CD8-positive, alpha-beta memory T cell (primary cell): ENCODE measurements at regions not wholly inside any gene's neighbourhood (a gene's known extent, or its start where the extent isn't known, plus 50 kb on each side); places are given as distances from the start of the nearest gene placed in this dataset.

Experiments
- CTCF ChIA-PET: fragments of 350-600 bp; sonication (Branson Sonifier 250); formaldehyde crosslinking; loops from one replicate; lab custom pipeline; 2021; ENCODE audit warnings: antibody characterized with exemption; lab: Charles Lee
- POLR2A ChIA-PET: fragments of 350-600 bp; sonication (Branson Sonifier 250); formaldehyde crosslinking; loops from one replicate; lab custom pipeline; 2021; ENCODE audit warnings: antibody characterized with exemption; lab: Charles Lee
- DNase-seq, 5 donors: peaks; one replicate each; pipeline versions ENCODE4 v3.0.0 to v3.0.0-alpha.2; 2020 to 2022; ENCODE audit warnings: mixed read lengths in 1 of 5
- H3K27ac ChIP-seq: one replicate; pipeline ENCODE4 v1.7.0; 2013; ENCODE audit warnings: low read depth, mild to moderate bottlenecking, low read length, moderate library complexity
- H3K27me3 ChIP-seq: 2 replicates; pipeline ENCODE4 v1.7.0; 2013; ENCODE audit warnings: low read length, mild to moderate bottlenecking; ENCODE audit not compliant: insufficient read depth, poor library complexity, severe bottlenecking
- H3K36me3 ChIP-seq: 2 replicates; pipeline ENCODE4 v1.7.0; 2013; ENCODE audit warnings: mild to moderate bottlenecking, low read length, moderate library complexity; ENCODE audit not compliant: insufficient read depth
- H3K4me1 ChIP-seq: 2 replicates; pipeline ENCODE4 v1.7.0; 2013; ENCODE audit warnings: mild to moderate bottlenecking, low read length, moderate library complexity; ENCODE audit not compliant: insufficient read depth
- H3K4me3 ChIP-seq: 2 replicates; pipeline ENCODE4 v1.7.0; 2013; ENCODE audit warnings: mild to moderate bottlenecking, low read length
- H3K9me3 ChIP-seq: 2 replicates; pipeline ENCODE4 v1.7.0; 2013; ENCODE audit warnings: mild to moderate bottlenecking, low read length
- H3K27ac Mint-ChIP-seq, 8 donors: one replicate each; pipeline ENCODE4 v1.8.0; 2020 to 2021; ENCODE audit warnings: mixed read lengths in 8 of 8, mild to moderate bottlenecking in 6 of 8, inconsistent platforms in 3 of 8, moderate library complexity in 3 of 8
- H3K27me3 Mint-ChIP-seq, 2 donors: one replicate each; pipeline ENCODE4 v1.8.0; 2020 to 2021; ENCODE audit warnings: mixed read lengths in 2 of 2, mild to moderate bottlenecking in 1 of 2, moderate library complexity in 1 of 2
- H3K36me3 Mint-ChIP-seq, 3 donors: one replicate each; pipeline ENCODE4 v1.8.0; 2020 to 2021; ENCODE audit warnings: mixed read lengths in 3 of 3, inconsistent platforms in 1 of 3, mild to moderate bottlenecking in 1 of 3
- H3K4me1 Mint-ChIP-seq, 3 donors: one replicate each; pipeline ENCODE4 v1.8.0; 2020 to 2021; ENCODE audit warnings: mixed read lengths in 3 of 3, inconsistent platforms in 1 of 3, mild to moderate bottlenecking in 1 of 3
- H3K4me3 Mint-ChIP-seq, 7 donors: one replicate each; pipeline ENCODE4 v1.8.0; 2020 to 2021; ENCODE audit warnings: mixed read lengths in 7 of 7, mild to moderate bottlenecking in 6 of 7, moderate library complexity in 4 of 7, inconsistent platforms in 2 of 7
- H3K9me3 Mint-ChIP-seq, 5 donors: one replicate each; pipeline ENCODE4 v1.8.0; 2020 to 2022; ENCODE audit warnings: mixed read lengths in 5 of 5, mild to moderate bottlenecking in 3 of 5, moderate library complexity in 2 of 5, inconsistent platforms in 1 of 5

DNA sequence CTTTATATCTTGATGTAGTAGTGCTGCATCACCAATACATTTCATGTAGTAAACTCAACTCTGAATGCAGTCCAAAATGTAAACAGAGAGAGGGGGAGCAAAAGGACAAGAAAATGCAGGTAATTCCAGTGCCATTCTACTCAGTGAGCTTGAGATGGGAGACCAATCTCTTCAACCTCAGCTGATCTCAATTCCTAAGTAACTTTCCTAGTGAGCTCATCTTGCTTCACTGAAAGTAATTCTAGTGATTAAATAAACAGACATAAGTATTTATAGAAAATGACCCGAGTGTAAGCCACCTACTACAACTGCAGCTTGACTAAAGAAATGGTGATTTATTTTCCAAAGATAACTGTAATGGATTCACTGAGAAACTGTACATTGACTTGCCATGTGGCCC lies 424.5 kb downstream of the DMRT2 start:
- CTCF ChIA-PET = no interaction called here
- peaks cover 0 to 1% (median 0%) of the 10 kb centered on the region in 5 donors for H3K9me3 Mint-ChIP-seq

GRCh38 chr9:1490341-1491232 lies 440.4 kb downstream of the DMRT2 start:
- H3K27ac ChIP-seq = no peak overlapping the region
- H3K4me3 Mint-ChIP-seq = no peak overlapping the region
- H3K9me3 Mint-ChIP-seq = peaks cover 3 to 5% (median 4%) of the 10 kb centered on the region in 5 donors
- H3K36me3 Mint-ChIP-seq = no peaks in the 10 kb centered on the region
- POLR2A ChIA-PET = no interaction called here
- peaks cover 0 to 6% of the 10 kb centered on the region in 2 donors for H3K27me3 Mint-ChIP-seq
- H3K4me1 ChIP-seq = no peaks in the 10 kb centered on the region
- H3K27ac Mint-ChIP-seq = no peak overlapping the region
- no peak overlapping the region for H3K4me3 ChIP-seq
- no peaks in the 10 kb centered on the region for H3K9me3 ChIP-seq
- CTCF ChIA-PET = no interaction called here
- no peak for DNase-seq
- H3K27me3 ChIP-seq = no peaks in the 10 kb centered on the region
- peaks cover 0 to 5% (median 0%) of the 10 kb centered on the region in 3 donors for H3K4me1 Mint-ChIP-seq
- H3K36me3 ChIP-seq = no peaks in the 10 kb centered on the region

More for the DNA sequence above, 424.5 kb downstream of the DMRT2 start:
- no peaks in the 10 kb centered on the region for H3K36me3 ChIP-seq
- H3K9me3 ChIP-seq = no peaks in the 10 kb centered on the region
- H3K36me3 Mint-ChIP-seq = no peaks in the 10 kb centered on the region
- H3K4me3 ChIP-seq = no peak overlapping the region
- DNase-seq = no peak
- H3K4me1 Mint-ChIP-seq = no peaks in the 10 kb centered on the region
- H3K4me3 Mint-ChIP-seq = no peak overlapping the region
- peaks cover 0 to 3% of the 10 kb centered on the region in 2 donors for H3K27me3 Mint-ChIP-seq
- no peak overlapping the region for H3K27ac Mint-ChIP-seq
- H3K27ac ChIP-seq = no peak overlapping the region
- H3K4me1 ChIP-seq = no peaks in the 10 kb centered on the region
- H3K27me3 ChIP-seq = no peaks in the 10 kb centered on the region
- POLR2A ChIA-PET = no interaction called here

GRCh38 chr9:1492156-1492555 lies 442.0 kb downstream of the DMRT2 start:
- CTCF ChIA-PET = no interaction called here
- H3K4me3 ChIP-seq = no peak overlapping the region
- Mint-ChIP-seq H3K27ac (no peak overlapping the region), H3K4me3 (no peak overlapping the region), H3K4me1 (peaks cover 0 to 5% (median 0%) of the 10 kb centered on the region in 3 donors), H3K27me3 (peaks cover 0 to 6% of the 10 kb centered on the region in 2 donors), H3K9me3 (peaks cover 3 to 5% (median 4%) of the 10 kb centered on the region in 5 donors), H3K36me3 (no peaks in the 10 kb centered on the region)
- no peaks in the 10 kb centered on the region for H3K4me1 ChIP-seq
- no peak overlapping the region for H3K27ac ChIP-seq
- no peaks in the 10 kb centered on the region for H3K36me3 ChIP-seq
- no peaks in the 10 kb centered on the region for H3K27me3 ChIP-seq
- no peak for DNase-seq
- no peaks in the 10 kb centered on the region for H3K9me3 ChIP-seq
- POLR2A ChIA-PET = no interaction called here

DNA sequence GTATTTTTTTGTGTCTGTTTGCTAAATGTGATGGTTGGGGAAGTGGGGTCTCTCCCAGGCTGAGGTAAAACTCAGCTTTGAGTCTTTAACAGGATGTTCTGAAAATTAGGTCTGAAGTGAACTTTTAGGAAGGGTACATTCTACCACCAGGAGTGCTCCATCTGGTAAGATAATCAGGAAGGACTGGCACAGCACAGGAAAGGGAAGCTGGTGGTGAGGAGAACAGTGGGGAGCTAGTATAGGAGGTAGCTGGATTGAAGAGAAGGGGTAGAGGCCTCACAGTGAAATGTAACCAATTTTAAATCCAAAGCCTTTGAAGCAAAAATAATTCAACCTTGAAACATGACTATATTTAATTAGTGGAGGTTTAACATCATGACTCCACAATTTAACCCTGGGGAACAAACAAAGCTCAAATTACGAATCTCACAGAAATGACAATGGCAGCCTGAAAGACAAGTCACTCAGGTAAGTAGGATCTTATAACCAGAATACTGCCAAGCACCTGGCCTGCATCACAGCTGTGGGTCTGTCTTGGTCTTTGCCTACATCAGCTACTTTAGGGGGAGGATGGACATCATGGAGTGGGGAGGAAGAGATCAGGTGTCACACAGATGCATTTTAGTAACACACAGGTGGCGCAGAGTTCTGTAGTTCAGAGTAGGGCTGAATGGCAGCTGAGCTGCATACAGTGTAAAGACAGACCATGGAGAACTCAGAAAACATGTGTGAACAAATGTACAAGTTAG lies 445.3 kb downstream of the DMRT2 start:
- Mint-ChIP-seq H3K9me3 (no peaks in the 10 kb centered on the region), H3K4me1 (peaks cover 0 to 3% (median 0%) of the 10 kb centered on the region in 3 donors), H3K27me3 (peaks cover 0 to 6% of the 10 kb centered on the region in 2 donors), H3K4me3 (no peak overlapping the region), H3K27ac (no peak overlapping the region), H3K36me3 (no peaks in the 10 kb centered on the region)
- no peak overlapping the region for H3K4me3 ChIP-seq
- H3K9me3 ChIP-seq = no peaks in the 10 kb centered on the region
- CTCF ChIA-PET = no interaction called here
- no peak for DNase-seq
- POLR2A ChIA-PET = no interaction called here
- no peaks in the 10 kb centered on the region for H3K4me1 ChIP-seq
- H3K27ac ChIP-seq = no peak overlapping the region
- no peaks in the 10 kb centered on the region for H3K27me3 ChIP-seq
- no peaks in the 10 kb centered on the region for H3K36me3 ChIP-seq

DNA sequence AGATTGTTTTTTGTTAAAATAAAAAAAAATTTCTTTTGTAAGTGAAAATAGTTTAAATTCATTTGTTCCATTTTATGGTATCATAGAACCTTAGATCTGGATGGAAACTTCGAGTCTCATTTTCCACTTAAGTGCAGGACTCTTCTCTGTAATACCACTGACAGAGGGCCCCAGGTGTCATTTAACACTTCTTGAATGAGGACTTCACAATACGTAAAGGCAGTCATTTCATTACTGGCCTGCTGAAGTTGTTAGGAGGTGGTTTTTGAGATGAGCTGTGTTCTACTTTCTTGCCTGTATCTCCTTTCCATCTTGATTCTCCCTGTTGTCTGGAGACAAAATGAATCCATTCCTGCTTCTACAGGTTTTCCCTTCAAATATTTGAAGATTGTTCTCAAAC lies 455.3 kb downstream of the DMRT2 start:
- Histone ChIP-seq H3K9me3 (no peaks in the 10 kb centered on the region), H3K27ac (no peak overlapping the region), H3K4me1 (no peaks in the 10 kb centered on the region), H3K4me3 (no peak overlapping the region), H3K36me3 (no peaks in the 10 kb centered on the region), H3K27me3 (no peaks in the 10 kb centered on the region)
- DNase-seq = no peak
- H3K4me3 Mint-ChIP-seq = no peak overlapping the region
- ChIA-PET POLR2A (no interaction called here), CTCF (no interaction called here)
- H3K27me3 Mint-ChIP-seq = peaks cover 2 to 5% of the 10 kb centered on the region in 2 donors
- H3K4me1 Mint-ChIP-seq = no peaks in the 10 kb centered on the region
- H3K9me3 Mint-ChIP-seq = peaks cover 0 to 2% (median 0%) of the 10 kb centered on the region in 5 donors
- H3K27ac Mint-ChIP-seq = no peak overlapping the region
- no peaks in the 10 kb centered on the region for H3K36me3 Mint-ChIP-seq

GRCh38 chr9:1510712-1511111 lies 460.6 kb downstream of the DMRT2 start:
- ChIA-PET POLR2A (no interaction called here), CTCF (no interaction called here)
- no peak overlapping the region for H3K4me3 ChIP-seq
- H3K4me3 Mint-ChIP-seq = no peak overlapping the region
- DNase-seq = no peak
- no peak overlapping the region for H3K27ac ChIP-seq
- H3K9me3 ChIP-seq = no peaks in the 10 kb centered on the region
- H3K9me3 Mint-ChIP-seq = no peaks in the 10 kb centered on the region
- no peaks in the 10 kb centered on the region for H3K27me3 ChIP-seq
- H3K27ac Mint-ChIP-seq = no peak overlapping the region
- H3K36me3 ChIP-seq = no peaks in the 10 kb centered on the region
- H3K36me3 Mint-ChIP-seq = no peaks in the 10 kb centered on the region
- no peaks in the 10 kb centered on the region for H3K4me1 ChIP-seq
- H3K27me3 Mint-ChIP-seq = peaks cover 0 to 2% of the 10 kb centered on the region in 2 donors
- H3K4me1 Mint-ChIP-seq = peaks cover 0 to 8% (median 0%) of the 10 kb centered on the region in 3 donors

GRCh38 chr9:1513105-1513504 lies 462.9 kb downstream of the DMRT2 start:
- no peaks in the 10 kb centered on the region for H3K36me3 ChIP-seq
- H3K9me3 ChIP-seq = no peaks in the 10 kb centered on the region
- Mint-ChIP-seq H3K4me1 (peaks cover 0 to 8% (median 0%) of the 10 kb centered on the region in 3 donors), H3K4me3 (no peak overlapping the region), H3K27ac (no peak overlapping the region), H3K27me3 (peaks cover 0 to 2% of the 10 kb centered on the region in 2 donors), H3K9me3 (no peaks in the 10 kb centered on the region), H3K36me3 (no peaks in the 10 kb centered on the region)
- no peak overlapping the region for H3K4me3 ChIP-seq
- no peak overlapping the region for H3K27ac ChIP-seq
- no peaks in the 10 kb centered on the region for H3K27me3 ChIP-seq
- DNase-seq = no peak
- H3K4me1 ChIP-seq = no peaks in the 10 kb centered on the region
- CTCF ChIA-PET = no interaction called here
- POLR2A ChIA-PET = no interaction called here

- no peak overlapping the region for H3K4me3 Mint-ChIP-seq
- Histone ChIP-seq H3K36me3 (no peaks in the 10 kb centered on the region), H3K4me1 (no peaks in the 10 kb centered on the region), H3K27ac (no peak overlapping the region), H3K4me3 (no peak overlapping the region), H3K9me3 (no peaks in the 10 kb centered on the region), H3K27me3 (no peaks in the 10 kb centered on the region)
- CTCF ChIA-PET = no interaction called here
- H3K9me3 Mint-ChIP-seq = no peaks in the 10 kb centered on the region
- peaks cover 0 to 8% (median 0%) of the 10 kb centered on the region in 3 donors for H3K4me1 Mint-ChIP-seq
- peaks cover 0 to 2% of the 10 kb centered on the region in 2 donors for H3K27me3 Mint-ChIP-seq
- no peaks in the 10 kb centered on the region for H3K36me3 Mint-ChIP-seq
- no peak overlapping the region for H3K27ac Mint-ChIP-seq
- POLR2A ChIA-PET = no interaction called here
- DNase-seq = no peak
Observed at GRCh38 chr9:1514250-1514649, 464.1 kb downstream of the DMRT2 start.
